GM12872 (cell line): ENCODE measurements at regions not wholly inside any gene's neighbourhood (a gene's known extent, or its start where the extent isn't known, plus 50 kb on each side); places are given as distances from the start of the nearest gene placed in this dataset.

Experiments used
- CTCF ChIP-seq: IDR thresholded peaks from 3 replicates; pipeline ENCODE4 v1.5.1; 2011; ENCODE audit warnings: low read depth, mild to moderate bottlenecking, low read length, moderate library complexity; ENCODE audit not compliant: insufficient read depth

- TF ChIP-seq CTCF: no peak
Measured at GRCh38 chr2:222087998-222088397, 210.8 kb downstream of the PAX3 start.

- TF ChIP-seq CTCF: no peak
Measured at GRCh38 chr2:222082201-222082600, 216.6 kb downstream of the PAX3 start.

- no peak for TF ChIP-seq CTCF
Measured at GRCh38 chr2:222080141-222080540, 218.7 kb downstream of the PAX3 start.

- TF ChIP-seq CTCF: no peak
Measured at GRCh38 chr2:222076973-222077690, 221.7 kb downstream of the PAX3 start.

GRCh38 chr2:222074674-222075073 is 224.1 kb downstream of the PAX3 start:
- TF ChIP-seq CTCF: no peak

GRCh38 chr2:222071911-222072310 is 226.9 kb downstream of the PAX3 start:
- no peak for TF ChIP-seq CTCF

- TF ChIP-seq CTCF: no peak
Measured at GRCh38 chr2:222064286-222064685, 234.5 kb downstream of the PAX3 start.
